ENCODE measurements at regions not wholly inside any gene's neighbourhood (a gene's known extent, or its start where the extent isn't known, plus 50 kb on each side); places are given as distances from the start of the nearest gene placed in this dataset.

DNA sequence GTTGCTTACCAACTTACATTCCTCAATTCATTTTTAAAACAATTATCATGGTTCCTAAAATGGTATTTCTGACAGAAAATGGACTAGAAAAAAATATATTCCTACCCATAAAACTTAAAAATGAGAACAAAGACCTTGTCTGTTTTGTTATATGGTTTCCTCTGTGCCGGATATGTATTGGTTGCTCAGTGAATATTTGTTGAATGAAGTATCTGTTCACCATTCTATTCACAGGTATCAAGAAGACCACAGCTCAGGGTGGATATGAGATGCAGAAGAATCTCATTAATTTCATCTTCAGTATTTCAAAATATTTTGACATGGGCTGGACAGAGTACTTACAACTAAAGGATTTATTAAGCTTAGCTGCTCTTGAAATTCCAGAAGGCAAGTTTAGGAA is 58.1 kb downstream of the TUSC7 start:
- DNase-seq, result no peak

DNA sequence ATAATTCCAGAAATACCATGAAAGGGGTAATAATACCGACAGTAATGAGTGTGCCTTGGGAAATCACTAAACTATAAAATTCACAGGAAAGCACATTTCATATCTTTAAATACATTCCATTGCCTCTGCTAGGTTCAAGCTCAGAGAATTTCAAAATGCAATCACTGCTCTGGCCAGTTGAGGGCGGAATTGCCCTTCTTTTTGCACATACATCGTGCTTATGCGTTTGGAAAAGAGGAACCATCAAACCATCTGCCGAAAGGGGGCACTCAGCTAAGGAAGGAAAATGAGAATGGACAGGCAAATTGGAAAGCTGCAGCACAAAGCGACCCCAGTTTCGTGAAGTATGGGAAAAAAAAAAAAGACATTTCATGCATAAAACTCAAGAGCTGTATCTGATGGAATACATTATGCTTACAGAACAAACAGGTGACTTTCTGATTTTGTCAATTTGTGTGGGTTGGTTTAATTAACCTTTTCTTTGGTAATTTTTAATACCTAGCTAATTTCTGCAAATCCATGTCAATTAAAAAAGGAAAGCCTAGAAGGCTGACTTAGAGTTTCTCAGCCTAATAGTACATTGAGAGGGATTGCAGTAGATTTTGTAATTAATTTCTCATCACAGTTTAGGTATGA is 61.4 kb downstream of the TUSC7 start:
- DNase-seq, result peak; percentile 61

DNA sequence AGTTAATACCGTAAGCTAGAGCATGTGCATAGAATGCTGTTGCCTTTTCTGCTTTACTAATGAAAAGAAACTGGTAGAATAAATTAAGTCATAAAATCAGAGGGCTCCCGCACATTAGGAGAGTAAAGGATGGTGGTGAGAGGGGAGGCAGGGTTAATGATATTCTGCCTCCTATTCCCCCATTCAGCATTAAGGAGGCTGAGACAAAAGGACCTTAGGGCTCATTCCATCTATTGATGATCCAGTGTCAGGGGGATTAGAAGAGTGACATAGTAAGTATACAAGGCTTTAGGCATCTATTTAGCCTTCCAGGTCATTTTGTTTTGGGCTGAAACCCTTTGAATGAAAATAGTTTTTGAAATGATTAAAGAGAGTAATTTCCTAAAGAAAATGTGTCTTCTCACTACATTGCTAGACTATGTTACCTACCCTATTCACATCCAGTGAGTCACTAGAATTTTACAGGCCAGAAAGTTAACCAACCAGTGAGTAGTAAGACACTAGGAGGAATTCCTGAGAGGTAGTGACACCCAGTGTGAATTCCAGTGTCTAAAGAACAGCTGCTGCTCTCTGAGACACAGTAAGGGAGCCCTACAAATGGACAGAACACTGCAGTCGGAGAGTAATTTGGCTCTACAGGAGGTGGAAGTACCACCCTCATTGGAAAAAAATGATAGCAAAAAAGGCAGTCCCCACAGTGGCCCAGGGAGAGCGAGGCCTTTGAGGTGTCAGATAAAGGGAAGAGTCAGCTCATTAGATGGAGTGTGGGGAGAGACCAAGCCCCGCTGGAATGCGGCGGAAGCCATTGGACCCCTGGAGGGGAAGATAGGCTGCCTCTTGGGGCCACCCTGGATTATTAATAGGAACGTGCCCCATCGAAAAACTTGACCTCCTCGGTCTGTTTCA is 67.6 kb downstream of the TUSC7 start:
- DNase-seq, result no peak

DNA sequence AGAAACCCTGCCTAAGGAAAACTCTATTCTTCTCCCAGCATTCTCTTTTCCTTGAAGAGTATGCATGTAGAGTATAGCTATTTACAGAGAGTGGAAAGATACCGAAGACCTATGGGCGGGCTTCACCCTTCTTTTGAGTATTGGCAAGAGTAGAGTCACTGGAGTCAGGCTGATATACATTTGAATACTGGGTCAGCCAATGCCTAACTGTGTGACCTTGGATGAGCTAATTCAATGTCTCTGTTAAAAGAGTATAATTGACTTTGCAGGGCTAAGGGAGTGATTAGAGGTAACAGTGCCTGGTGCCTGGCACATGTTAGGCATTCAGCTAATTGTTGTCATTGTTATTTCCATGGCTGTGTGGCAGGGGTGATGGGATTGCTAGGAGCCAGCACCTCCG is 75.6 kb downstream of the TUSC7 start:
- DNase-seq, result no peak

DNA sequence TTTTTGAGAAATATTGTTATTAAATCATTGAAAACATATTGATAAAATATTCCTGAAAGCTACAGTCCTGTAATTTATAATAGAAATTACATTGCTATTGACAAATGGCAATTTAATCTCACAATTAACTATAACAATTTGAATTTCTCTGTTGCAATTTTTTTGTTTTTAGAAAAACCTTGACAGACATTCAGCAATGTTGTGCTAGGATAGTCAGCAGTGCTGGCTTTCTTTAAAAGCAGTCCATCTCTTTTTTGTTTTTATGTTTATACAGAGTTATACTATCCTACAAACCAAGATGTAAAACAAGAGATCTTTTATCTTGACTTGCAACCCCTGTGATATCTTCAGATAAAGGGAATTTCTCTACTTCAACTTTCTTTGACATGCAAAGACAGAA is 93.1 kb downstream of the TUSC7 start:
- no peak for DNase-seq

DNA sequence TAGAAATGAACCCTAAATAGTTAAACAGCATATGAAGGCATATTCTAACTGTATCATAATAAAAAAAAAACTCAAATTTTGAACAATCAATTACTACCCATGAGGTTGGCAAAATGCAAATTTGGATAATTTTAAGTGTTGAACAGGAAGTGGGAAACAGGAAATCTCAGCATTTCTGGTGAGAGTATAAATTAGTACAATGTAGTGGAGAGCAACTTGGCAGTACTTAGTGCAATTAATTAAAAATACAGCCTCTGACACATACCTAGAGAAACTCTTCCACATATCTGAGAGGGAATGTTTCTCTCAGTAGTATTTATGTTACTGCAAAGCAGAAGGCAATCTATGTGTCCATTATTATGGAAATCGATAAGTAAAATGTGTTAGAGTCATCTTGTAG is 96.8 kb downstream of the TUSC7 start:
- no peak for DNase-seq

DNA sequence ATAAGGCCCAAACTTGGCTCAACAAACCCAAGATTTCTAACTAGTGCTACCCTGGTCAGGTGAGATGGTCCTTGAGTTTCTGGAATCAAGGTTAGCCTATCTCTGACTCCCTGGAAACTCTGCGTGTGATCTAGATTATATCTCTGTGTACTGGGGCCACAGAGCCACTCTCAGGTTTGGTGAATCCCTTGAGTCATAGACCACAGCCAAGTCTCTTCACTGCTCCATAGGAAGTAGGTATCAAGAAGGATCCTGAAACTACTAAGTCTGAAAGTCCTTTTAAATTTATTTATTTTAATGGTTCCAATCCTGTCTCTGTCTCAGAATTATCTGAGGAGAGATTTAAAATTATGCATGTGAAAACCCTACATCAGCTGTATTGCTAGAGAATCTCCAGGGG is 99.1 kb downstream of the TUSC7 start:
- no peak for DNase-seq

DNA sequence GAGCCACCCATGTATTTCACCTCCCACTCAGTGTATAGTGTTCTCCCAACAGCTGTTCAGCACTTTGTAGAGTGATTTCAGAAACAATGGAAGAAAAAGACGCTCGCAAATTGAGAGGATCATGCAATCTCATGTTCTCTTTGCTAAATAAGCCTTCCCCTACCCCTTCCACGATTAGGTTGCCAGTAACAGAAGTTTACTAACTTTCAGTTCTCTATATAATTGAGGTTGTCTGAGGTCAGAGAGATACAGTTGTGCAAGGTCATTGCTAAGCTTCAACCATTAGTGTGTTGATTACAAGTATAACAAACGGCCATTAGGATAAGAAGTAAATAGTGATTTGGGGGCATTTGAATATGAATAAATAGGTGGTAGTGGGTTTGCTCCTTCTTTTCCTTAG is 99.6 kb downstream of the TUSC7 start:
- no peak for DNase-seq

DNA sequence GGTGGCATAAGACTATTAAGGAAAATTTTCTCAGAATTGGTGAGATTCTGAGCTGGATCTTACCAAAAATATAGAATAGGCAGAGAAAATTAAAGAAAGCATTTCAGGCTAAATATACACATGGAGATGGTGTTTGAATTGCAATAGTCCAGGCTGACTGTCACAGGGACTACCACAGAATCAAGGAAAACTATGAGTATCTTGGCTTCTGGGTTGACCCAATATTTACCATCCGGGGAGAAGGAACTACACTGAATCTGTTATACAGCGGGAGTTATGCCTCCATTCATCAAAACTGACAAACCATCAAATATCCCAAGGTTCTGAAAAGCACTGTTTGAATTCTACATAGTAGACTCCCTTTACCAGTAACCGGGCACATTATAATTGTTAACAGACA is 102.2 kb downstream of the TUSC7 start:
- no peak for DNase-seq

DNA sequence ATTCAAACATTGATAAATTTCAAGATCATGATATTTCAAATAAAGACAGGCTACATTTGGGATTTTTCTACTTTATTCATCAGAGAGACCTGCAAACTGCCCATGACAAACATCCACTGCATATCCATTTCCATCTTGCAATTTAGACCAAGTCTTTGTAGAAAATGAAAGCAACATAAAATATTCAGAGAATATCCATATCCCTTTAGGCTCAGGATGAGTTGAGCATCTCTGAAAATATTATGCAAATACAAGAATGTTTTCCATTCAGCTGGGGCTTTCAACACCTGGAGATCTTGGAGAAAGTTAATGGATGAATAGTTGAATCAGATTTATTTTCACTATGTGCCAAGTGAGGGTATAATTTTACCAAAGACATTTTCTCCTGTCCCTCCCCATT is 103.4 kb downstream of the TUSC7 start:
- DNase-seq, result no peak

DNA sequence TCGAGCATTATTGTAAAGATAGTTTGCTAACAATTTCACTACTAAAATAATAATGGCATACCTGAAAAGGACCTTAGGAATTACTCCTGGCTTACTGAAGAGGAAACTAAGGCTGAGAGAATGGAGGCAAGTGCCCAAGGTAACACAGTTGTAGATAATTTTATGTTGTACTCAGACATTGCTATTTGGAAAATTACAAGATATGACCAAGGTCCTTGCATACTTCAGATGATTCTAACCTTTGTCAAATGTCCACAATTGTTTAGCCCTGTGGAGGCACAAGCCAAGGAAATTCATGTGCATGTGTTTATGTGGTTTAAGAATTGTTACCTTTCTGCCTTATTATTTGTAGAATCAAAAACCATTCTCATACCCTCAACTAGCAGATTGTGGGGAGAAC is 105.7 kb downstream of the TUSC7 start:
- DNase-seq, result no peak

DNA sequence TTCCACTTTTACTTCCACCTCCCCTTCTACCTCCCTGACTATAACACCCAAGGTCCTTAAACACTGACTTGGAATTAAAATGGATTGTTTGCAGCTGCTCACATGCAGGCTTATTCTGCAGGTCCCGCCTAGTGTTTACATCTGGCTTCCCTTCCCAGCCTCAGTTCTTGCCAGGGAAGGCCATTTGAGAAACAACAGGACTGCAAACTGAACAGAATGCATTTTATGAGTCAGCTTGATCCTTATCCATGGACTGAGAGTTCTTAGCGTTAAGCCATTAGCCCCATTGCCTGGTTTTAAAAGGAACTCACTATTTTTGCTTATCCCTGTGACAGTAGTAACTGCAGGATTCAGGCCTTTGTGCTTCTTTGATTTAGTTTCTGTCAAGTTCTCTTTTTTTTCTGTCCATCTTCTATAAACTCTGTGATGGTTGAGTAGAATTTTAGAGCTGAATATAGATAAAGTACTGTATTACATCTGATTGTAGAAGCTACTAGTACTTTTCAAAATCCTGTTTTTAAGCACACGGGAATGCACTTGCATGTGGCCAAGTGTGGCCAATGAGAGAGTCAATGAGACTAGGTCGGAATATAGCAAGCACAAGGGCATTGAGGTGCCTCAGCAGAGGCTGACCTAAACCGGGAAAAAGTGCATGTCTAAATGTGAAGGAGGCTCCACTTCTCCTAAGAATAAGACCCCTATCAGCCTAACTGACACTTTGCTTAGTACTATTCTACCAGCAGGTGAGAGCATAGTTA is 106.4 kb downstream of the TUSC7 start:
- DNase-seq, result no peak

DNA sequence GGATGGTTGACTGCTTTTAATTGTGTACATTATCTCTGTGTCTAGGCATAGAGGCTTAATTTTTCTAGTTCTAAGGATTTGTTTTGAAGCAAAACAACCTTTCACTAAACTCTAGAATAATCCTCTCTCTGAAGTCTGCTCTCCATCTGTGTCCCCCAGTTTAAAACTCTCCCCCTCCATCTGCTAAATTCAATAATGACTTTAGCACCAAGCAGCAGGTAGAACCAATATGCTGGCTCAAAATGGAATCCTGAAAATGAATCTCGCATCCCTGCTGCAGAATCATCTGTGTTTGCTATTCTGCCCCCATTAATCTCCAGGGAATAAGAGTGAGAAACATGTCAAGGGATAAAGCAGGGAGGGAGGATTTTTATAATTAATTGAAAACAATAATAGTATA is 111.8 kb downstream of the TUSC7 start:
- no peak for DNase-seq

DNA sequence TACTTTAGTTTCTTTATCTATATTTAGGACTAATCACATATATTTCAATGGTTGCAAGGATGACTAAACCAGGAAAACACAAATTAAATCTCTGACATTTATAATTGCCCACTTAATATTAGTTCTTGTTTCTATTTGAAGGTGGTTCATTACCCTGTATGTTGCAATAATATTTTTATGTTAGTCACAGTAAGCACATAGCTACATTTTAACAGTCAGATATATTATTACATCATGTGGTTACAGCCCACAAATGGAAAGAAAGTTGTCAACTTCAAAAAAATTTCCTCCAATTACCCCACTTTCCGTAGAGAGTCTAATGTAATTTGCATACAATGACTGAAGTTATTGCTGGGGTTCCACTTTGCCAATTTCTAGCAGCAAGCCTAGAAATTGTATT is 114.6 kb downstream of the TUSC7 start:
- DNase-seq, result no peak

DNA sequence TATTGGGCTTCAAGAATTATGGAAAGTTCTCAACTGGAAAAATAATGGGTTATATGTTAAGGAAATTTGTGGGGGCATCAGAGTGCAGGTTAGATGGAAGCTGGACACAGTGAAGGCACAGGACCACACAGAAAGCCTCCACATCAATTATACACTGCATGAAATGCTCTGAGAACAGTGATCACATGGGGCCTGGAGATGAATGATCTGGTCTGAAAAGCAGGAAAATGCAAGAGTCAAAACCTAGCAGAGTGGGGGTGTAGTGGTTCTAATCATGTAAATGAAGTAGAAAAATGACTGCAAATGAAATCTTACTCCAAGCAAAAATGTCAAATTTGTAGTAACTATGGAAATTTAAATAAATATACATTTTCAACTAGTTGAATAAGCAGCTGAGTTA is 123.6 kb downstream of the TUSC7 start:
- DNase-seq, result no peak

DNA sequence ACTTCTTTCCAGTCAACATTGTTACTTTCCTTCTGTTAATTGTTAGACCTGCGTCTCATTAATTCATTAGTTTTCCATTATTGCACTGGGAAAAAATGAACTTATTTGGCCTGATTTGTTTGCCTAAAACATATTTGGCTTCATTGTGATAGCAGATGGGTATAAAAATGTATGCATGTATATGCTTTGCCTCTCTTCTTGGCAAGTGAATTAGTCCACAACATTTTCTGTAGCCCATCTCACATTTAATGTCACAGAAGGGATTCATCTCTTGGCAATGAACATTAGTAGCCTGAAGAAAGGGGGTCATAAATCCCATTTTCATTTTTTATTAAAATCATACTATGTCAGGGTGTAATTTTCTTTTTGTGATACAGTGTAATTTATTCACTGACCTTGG is 125.2 kb downstream of the TUSC7 start:
- no peak for DNase-seq

DNA sequence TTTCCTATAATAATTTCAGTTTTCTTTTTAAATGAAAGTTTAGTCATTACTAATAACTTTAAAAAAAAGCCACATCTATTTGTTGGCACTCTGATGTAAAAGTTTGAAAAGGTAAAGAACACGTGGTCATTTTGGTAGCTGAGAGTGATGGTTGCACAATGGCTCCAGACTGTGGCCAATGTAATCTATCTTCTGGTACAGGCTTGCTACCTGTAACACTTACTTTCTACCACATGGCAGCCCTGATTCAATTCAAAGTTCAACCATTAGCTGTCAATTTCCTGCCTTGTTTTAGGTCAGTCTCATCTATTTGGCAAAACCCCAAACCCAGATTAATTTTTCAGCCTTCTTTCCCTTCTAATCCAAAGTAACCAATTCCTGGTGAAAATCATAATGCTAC is 126.1 kb downstream of the TUSC7 start:
- no peak for DNase-seq

DNA sequence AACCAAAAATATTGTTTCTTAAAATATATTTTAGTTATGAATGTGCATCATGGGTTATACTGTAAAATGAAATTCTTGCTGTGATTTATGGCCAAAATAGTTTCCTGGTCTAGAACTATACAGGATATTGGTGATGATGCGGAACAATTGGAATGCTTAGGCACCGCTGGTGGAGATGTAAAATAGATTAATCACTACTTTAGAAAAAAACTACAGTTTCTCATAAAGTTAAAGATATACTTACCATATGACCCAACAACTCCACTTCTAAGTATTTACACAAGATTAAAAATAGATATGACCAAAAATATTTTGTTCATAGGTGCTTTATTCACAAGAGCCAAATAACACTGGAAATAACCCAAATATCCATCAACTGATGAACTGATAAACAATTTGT is 126.7 kb downstream of the TUSC7 start:
- DNase-seq, result no peak

DNA sequence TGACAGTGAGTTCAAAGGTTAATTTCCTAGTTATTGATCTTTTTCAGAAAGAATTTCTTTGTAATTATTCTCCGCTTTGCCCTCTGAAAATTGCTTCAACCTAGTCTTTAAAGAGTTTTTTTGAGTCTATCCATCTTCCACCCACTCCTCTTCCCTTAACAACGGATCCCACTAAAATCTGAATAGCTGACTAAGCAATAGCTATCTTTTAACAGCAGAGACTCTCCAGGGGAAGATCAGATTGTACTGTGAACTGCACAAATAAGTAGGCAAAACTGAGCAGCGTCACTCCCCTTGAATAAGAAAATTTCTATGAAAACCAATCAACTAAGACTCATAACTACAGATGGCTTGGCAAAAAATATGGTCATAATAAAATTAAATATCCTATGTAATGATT is 127.9 kb downstream of the TUSC7 start:
- no peak for DNase-seq

DNA sequence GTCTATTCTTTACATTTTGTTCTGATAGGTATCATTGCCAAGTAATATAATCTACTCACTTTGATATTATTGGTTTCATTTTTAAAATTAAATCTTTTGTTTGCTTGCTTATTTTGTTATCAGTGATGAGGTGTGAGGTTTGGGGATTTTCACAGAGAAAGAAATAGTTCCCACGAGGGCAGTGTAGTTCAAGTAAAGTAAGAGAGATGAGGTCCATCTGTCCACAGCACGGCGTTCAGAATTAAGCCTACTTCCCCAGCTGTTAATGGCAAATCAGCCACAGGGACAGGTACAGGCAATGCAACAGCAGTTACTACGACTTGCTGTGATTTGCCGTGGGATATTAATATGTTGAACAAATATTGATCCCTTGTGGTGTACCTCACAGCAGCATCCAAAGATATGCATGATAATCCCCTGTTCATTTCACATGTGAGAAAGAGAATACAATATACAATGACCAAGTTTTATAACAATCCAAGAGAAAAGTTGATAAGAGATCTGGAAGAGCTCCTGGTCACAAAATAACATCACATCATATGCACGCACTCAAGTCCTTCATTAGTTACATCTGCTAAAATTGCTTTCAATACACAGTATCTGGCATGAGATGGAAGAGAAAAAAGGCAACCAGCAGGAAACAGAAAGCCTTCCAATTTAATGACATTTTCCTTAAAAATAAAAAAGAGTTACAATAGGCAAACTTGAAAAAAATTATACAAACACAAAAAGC is 131.6 kb downstream of the TUSC7 start:
- no peak for DNase-seq

DNA sequence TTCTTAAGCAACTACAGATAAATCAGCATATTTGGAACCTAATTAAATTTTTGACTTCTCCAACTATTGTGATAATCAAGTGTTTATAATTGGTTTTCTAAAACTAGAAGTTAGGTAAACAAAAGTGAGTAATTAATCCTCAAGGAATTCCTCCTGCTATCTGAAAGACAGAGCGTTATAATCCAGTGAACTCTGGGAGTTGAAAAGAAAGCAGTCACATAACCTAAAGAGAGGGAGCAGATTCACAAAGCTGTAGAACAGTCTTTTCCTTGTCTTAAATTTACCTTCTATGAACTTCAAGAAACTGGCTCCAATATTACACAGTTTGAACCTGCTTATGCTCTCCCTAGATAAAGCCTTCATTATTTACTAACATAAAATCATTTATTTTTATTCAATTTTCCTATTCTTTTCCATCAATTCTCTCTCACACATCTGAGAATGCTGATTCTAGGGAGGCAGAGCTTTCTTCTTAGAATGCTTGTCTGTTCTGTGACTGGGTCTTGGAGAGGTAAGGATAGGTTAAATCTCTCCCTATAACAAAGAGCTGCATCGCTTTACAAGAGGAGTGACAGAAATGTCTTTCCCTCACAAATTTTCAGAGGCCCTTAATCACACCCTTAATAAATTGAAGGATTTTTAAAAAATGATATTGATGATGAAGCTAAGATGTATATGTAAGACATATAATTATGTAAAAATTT is 132.8 kb downstream of the TUSC7 start:
- no peak for DNase-seq

DNA sequence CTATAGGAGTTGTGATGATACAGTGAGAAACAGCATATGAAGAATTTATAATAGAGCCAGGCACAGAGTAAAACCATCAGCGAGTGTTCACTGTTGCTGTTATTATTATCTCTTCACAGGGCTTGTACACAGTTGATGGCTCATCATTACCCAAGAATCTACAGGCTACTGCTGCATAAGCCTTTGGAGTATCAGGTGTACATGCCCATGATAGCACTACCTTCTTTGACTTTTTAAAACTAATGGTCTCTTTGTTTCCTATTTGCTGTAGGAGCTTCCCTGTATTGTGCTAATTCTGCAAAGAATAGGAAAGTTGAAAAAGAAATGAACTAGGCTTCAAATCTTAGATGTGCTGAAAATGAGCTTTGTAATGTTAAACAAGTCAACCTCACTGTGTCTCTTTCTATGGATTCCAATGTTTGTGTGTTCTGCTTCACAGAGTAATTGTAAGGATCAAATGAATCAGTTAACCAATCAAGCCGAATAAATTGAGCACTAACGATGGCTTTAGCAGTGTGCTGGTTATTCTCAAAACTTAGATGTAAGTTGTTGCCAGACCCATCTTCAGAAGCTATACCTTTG is 138.8 kb downstream of the TUSC7 start:
- no peak for DNase-seq
